H9 (cell line): ENCODE measurements at regions not wholly inside any gene's neighbourhood (a gene's known extent, or its start where the extent isn't known, plus 50 kb on each side); places are given as distances from the start of the nearest gene placed in this dataset.

Experiments used
- DNase-seq: peaks from one replicate; pipeline ENCODE4 v3.0.0-alpha.2; 2017
- H2AFZ ChIP-seq: one replicate; pipeline ENCODE4 v1.6.1; 2013; ENCODE audit warnings: mild to moderate bottlenecking, low read length, control low read depth, moderate library complexity
- H2AK5ac ChIP-seq: 2 replicates; pipeline ENCODE4 v1.6.1; 2013; ENCODE audit warnings: low read length, control low read depth, mixed read lengths; ENCODE audit not compliant: insufficient read length
- H2BK120ac ChIP-seq: one replicate; pipeline ENCODE4 v1.6.1; 2013; ENCODE audit warnings: low read depth, mild to moderate bottlenecking, low read length, control low read depth, inconsistent platforms; ENCODE audit not compliant: poor library complexity, severe bottlenecking
- H2BK12ac ChIP-seq: 2 replicates; pipeline ENCODE4 v1.6.1; 2013; ENCODE audit warnings: low read length, control low read depth, mixed read lengths, low read depth; ENCODE audit not compliant: insufficient read length
- H2BK15ac ChIP-seq: 2 replicates; pipeline ENCODE4 v1.6.1; 2013; ENCODE audit warnings: low read depth, low read length, control low read depth
- H2BK20ac ChIP-seq: one replicate; pipeline ENCODE4 v1.6.1; 2013; ENCODE audit warnings: low read depth, mild to moderate bottlenecking, low read length, control low read depth, inconsistent platforms; ENCODE audit not compliant: poor library complexity, severe bottlenecking
- H2BK5ac ChIP-seq: 2 replicates; pipeline ENCODE4 v1.6.1; 2013; ENCODE audit warnings: low read length, control low read depth, mixed read lengths; ENCODE audit not compliant: insufficient read length
- H3K14ac ChIP-seq: 2 replicates; pipeline ENCODE4 v1.6.1; 2013; ENCODE audit warnings: low read length, control low read depth; ENCODE audit not compliant: insufficient read depth
- H3K18ac ChIP-seq: 2 replicates; pipeline ENCODE4 v1.6.1; 2013; ENCODE audit warnings: low read depth, mild to moderate bottlenecking, mixed read lengths, low read length, control low read depth; ENCODE audit not compliant: insufficient read length
- H3K23ac ChIP-seq: 2 replicates; pipeline ENCODE4 v1.6.1; 2013; ENCODE audit warnings: low read length, control low read depth, mixed read lengths, low read depth; ENCODE audit not compliant: insufficient read length
- H3K23me2 ChIP-seq: 2 replicates; pipeline ENCODE4 v1.6.1; 2013; ENCODE audit warnings: low read depth, mild to moderate bottlenecking, mixed read lengths, low read length, control low read depth; ENCODE audit not compliant: insufficient read length, poor library complexity, severe bottlenecking
- H3K27ac ChIP-seq: 2 replicates; pipeline ENCODE4 v1.5.1; 2013; ENCODE audit warnings: low read length, control low read depth, mixed read lengths, low read depth; ENCODE audit not compliant: insufficient read length
- H3K27me3 ChIP-seq: 2 replicates; pipeline ENCODE4 v1.6.1; 2013; ENCODE audit warnings: low read length, control low read depth, inconsistent platforms; ENCODE audit not compliant: insufficient read depth
- H3K4ac ChIP-seq: 2 replicates; pipeline ENCODE4 v1.6.1; 2013; ENCODE audit warnings: low read depth, mild to moderate bottlenecking, control low read depth, inconsistent platforms, low read length, moderate library complexity
- H3K4me1 ChIP-seq: 2 replicates; pipeline ENCODE4 v1.6.1; 2013; ENCODE audit warnings: low read length, control low read depth, inconsistent platforms; ENCODE audit not compliant: insufficient read depth
- H3K4me2 ChIP-seq: 2 replicates; pipeline ENCODE4 v1.6.1; 2013; ENCODE audit warnings: low read length, control low read depth, mixed read lengths; ENCODE audit not compliant: insufficient read length, insufficient read depth
- H3K56ac ChIP-seq: 2 replicates; pipeline ENCODE4 v1.6.1; 2013; ENCODE audit warnings: low read depth, mild to moderate bottlenecking, mixed read lengths, low read length, control low read depth; ENCODE audit not compliant: insufficient read length
- H3K79me1 ChIP-seq: 2 replicates; pipeline ENCODE4 v1.6.1; 2013; ENCODE audit warnings: low read depth, mild to moderate bottlenecking, moderate library complexity, low read length, control low read depth, inconsistent platforms; ENCODE audit not compliant: insufficient read depth, poor library complexity, severe bottlenecking
- H3K79me2 ChIP-seq: 2 replicates; pipeline ENCODE4 v1.6.1; 2013; ENCODE audit warnings: low read length, control low read depth, inconsistent platforms; ENCODE audit not compliant: insufficient read depth
- H3K9ac ChIP-seq: 2 replicates; pipeline ENCODE4 v1.6.1; 2013; ENCODE audit warnings: low read length, control low read depth, mixed read lengths; ENCODE audit not compliant: insufficient read length; ENCODE audit errors: extremely low read depth
- H3K9me3 ChIP-seq: one replicate; pipeline ENCODE4 v1.6.1; 2013; ENCODE audit warnings: low read depth, low read length, inconsistent platforms; ENCODE audit not compliant: control insufficient read depth
- H3T11ph ChIP-seq: one replicate; pipeline ENCODE4 v1.6.1; 2013; ENCODE audit warnings: mild to moderate bottlenecking, low read length, control low read depth, inconsistent platforms
- H4K20me1 ChIP-seq: one replicate; pipeline ENCODE4 v1.6.1; 2013; ENCODE audit not compliant: control insufficient read depth, insufficient read length, insufficient read depth
- H4K5ac ChIP-seq: 2 replicates; pipeline ENCODE4 v1.6.1; 2013; ENCODE audit warnings: low read depth, mild to moderate bottlenecking, mixed read lengths, low read length, control low read depth; ENCODE audit not compliant: insufficient read length
- H4K8ac ChIP-seq: replicated peaks from 2 replicates; pipeline ENCODE4 v1.6.1; 2013; ENCODE audit warnings: low read length, control low read depth, mixed read lengths, low read depth; ENCODE audit not compliant: insufficient read length
- H4K91ac ChIP-seq: 2 replicates; pipeline ENCODE4 v1.6.1; 2013; ENCODE audit warnings: low read depth, mild to moderate bottlenecking, moderate library complexity, mixed read lengths, low read length, control low read depth; ENCODE audit not compliant: insufficient read length
- H3K27ac Mint-ChIP-seq, 3 experiments: 2 replicates in 2 of 3; 3 replicates in 1 of 3; pipeline ENCODE4 v1.8.0; 2020 to 2021; ENCODE audit warnings: mixed read lengths in 3 of 3, mild to moderate bottlenecking in 1 of 3, moderate library complexity in 1 of 3
- H3K27me3 Mint-ChIP-seq: 2 replicates; pipeline ENCODE4 v1.8.0; 2021; ENCODE audit warnings: low read depth, mild to moderate bottlenecking, moderate library complexity, mixed read lengths
- H3K36me3 Mint-ChIP-seq, 3 experiments: 2 replicates in 2 of 3; 3 replicates in 1 of 3; pipeline ENCODE4 v1.8.0; 2020 to 2021; ENCODE audit warnings: low read depth in 3 of 3, mixed read lengths in 3 of 3; ENCODE audit not compliant: insufficient read depth in 1 of 3
- H3K4me1 Mint-ChIP-seq, 2 experiments: 2 replicates each; pipeline ENCODE4 v1.8.0; 2020; ENCODE audit warnings: mixed read lengths in 2 of 2
- H3K4me3 Mint-ChIP-seq, 2 experiments: 2 replicates in 1 of 2; 3 replicates in 1 of 2; pipeline ENCODE4 v1.8.0; 2020 to 2021; ENCODE audit warnings: mild to moderate bottlenecking in 2 of 2, mixed read lengths in 2 of 2, moderate library complexity in 1 of 2
- H3K9me3 Mint-ChIP-seq, 2 experiments: 2 replicates in 1 of 2; 3 replicates in 1 of 2; pipeline ENCODE4 v1.8.0; 2020; ENCODE audit warnings: mild to moderate bottlenecking in 2 of 2, mixed read lengths in 2 of 2, moderate library complexity in 1 of 2
- CTCF ChIP-seq: fragments of 200-600 bp; sonication (generic); conservative IDR thresholded peaks from 3 replicates; pipeline ENCODE4 v1.8.0; 2021; ENCODE audit warnings: antibody characterized with exemption, mild to moderate bottlenecking
- WGBS: extraction: QIAGEN DNeasy Blood & Tissue Kit; methylation state at CpG from one replicate; pipeline ENCODE4 v1.1.7; 2013; ENCODE audit warnings: missing lambda C conversion rate, low lambda C conversion rate, mixed read lengths; ENCODE audit not compliant: insufficient read length; ENCODE audit errors: extremely low coverage; 5-methylcytosine and 5-hydroxymethylcytosine counted together

GRCh38 chr6:165808021-165808420, 145.0 kb upstream of the PDE10A start:
- peaks cover 74% of the 10 kb centered on the region for H3K27me3 Mint-ChIP-seq
- H3K9me3 ChIP-seq: no peaks in the 10 kb centered on the region
- H4K5ac ChIP-seq: no peak overlapping the region
- H3K4me2 ChIP-seq: no peak overlapping the region
- no peaks in the 10 kb centered on the region for H3K79me1 ChIP-seq
- no peaks in the 10 kb centered on the region for H3K4me1 ChIP-seq
- H4K20me1 ChIP-seq: no peaks in the 10 kb centered on the region
- no peak overlapping the region for H3K56ac ChIP-seq
- H2BK5ac ChIP-seq: no peak overlapping the region
- no peak overlapping the region for H2BK15ac ChIP-seq
- H3K4ac ChIP-seq: no peak overlapping the region
- H3K14ac ChIP-seq: no peak overlapping the region
- no peaks in the 10 kb centered on the region for H3K79me2 ChIP-seq
- no peak overlapping the region for H3K27ac ChIP-seq
- no peak overlapping the region for H2BK120ac ChIP-seq
- peaks cover 0 to 6% (median 0%) of the 10 kb centered on the region in 3 experiments; a peak in 2 of 7 replicates for H3K36me3 Mint-ChIP-seq
- H3K9ac ChIP-seq: no peak overlapping the region
- no peak for DNase-seq
- no peak overlapping the region for H3K27ac Mint-ChIP-seq
- no peak overlapping the region for H4K91ac ChIP-seq
- no peak overlapping the region for H2BK12ac ChIP-seq
- no peak overlapping the region for H3K18ac ChIP-seq
- peaks cover 4% of the 10 kb centered on the region for H3K23me2 ChIP-seq
- H2BK20ac ChIP-seq: no peak overlapping the region
- H3K9me3 Mint-ChIP-seq: peaks cover 0 to 2% of the 10 kb centered on the region in 2 experiments; a peak in 3 of 5 replicates
- TF ChIP-seq CTCF: no peak
- no CpG with 5 or more reads among the region's 10 CpGs for WGBS
- H3K4me3 Mint-ChIP-seq: no peak overlapping the region
- H2AFZ ChIP-seq: no peak overlapping the region
- H2AK5ac ChIP-seq: no peak overlapping the region
- no peak overlapping the region for H3K23ac ChIP-seq
- peaks cover 12 to 14% of the 10 kb centered on the region in 2 experiments for H3K4me1 Mint-ChIP-seq
- no peak overlapping the region for H4K8ac ChIP-seq
- peaks cover 7% of the 10 kb centered on the region; the same call in 1 of the 2 replicates for H3K27me3 ChIP-seq
- no peak overlapping the region for H3T11ph ChIP-seq
